BLaER1 (cell line): ENCODE measurements at regions not wholly inside any gene's neighbourhood (a gene's known extent, or its start where the extent isn't known, plus 50 kb on each side); places are given as distances from the start of the nearest gene placed in this dataset.

Source experiments
- H3K27ac ChIP-seq: shearing (Covaris generic); formaldehyde crosslinking; 2 replicates; pipeline ENCODE4 v1.8.1; 2022
- H3K27me3 ChIP-seq: shearing (Covaris generic); formaldehyde crosslinking; 2 replicates; pipeline ENCODE4 v1.8.1; 2022
- H3K36me3 ChIP-seq: shearing (Covaris generic); formaldehyde crosslinking; 2 replicates; pipeline ENCODE4 v1.8.1; 2022
- H3K4me1 ChIP-seq: shearing (Covaris generic); formaldehyde crosslinking; 2 replicates; pipeline ENCODE4 v1.8.1; 2022
- H3K4me2 ChIP-seq: shearing (Covaris generic); formaldehyde crosslinking; 2 replicates; pipeline ENCODE4 v1.8.1; 2022
- H3K4me3 ChIP-seq: shearing (Covaris generic); formaldehyde crosslinking; 2 replicates; pipeline ENCODE4 v1.8.1; 2022
- H3K9ac ChIP-seq: shearing (Covaris generic); formaldehyde crosslinking; 2 replicates; pipeline ENCODE4 v1.8.1; 2022
- H3K9me3 ChIP-seq: shearing (Covaris generic); formaldehyde crosslinking; 2 replicates; pipeline ENCODE4 v1.8.1; 2022
- H4K20me1 ChIP-seq: shearing (Covaris generic); formaldehyde crosslinking; 2 replicates; pipeline ENCODE4 v1.8.1; 2022
- Cebpa-rat ChIP-seq: shearing (Covaris generic); IDR thresholded peaks from 2 replicates; pipeline ENCODE4 v1.8.1; 2022

DNA sequence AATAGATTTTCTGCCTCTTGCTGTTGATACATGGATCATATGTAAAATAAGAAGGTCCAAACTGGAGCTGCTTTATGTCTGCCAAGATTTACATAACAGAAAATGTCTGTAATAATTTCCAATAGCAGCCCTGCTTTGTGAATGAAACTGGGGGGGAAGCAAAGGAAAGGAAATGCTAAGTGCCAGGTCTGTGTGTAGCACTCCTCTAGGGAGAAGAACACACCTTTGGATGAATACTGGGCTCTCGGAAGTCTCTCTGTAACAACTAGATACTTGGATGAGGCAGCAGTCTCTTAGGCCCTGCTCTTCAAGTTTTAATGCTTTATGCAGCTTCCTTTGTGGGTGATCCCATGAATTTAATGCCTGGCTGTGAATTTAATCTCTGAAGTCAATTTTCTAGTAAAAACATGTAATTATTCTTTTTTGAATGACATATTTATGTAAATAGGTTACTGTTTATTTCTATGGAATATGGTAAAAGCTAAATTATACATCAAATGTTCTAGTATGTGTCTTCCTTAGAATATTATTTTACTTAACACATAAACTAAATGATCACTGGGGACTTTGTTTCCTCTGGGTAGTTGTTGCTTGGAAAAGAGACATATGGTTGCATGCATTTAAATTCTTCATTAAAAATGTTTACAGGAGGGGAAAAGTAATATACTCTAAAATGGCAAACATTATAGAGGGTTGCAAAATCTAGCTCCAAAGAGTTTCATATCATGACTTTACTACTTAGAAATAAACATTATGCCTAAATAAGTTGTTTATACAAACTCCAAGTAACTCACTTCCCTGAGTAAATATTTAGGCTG lies 336.6 kb upstream of the CWC22 start:
- H3K27me3 ChIP-seq: no peaks in the 10 kb centered on the region
- H3K36me3 ChIP-seq: no peaks in the 10 kb centered on the region
- H3K4me1 ChIP-seq: no peaks in the 10 kb centered on the region
- no peak overlapping the region for H3K4me2 ChIP-seq
- peaks cover 4% of the 10 kb centered on the region; the same call in 1 of the 2 replicates for H3K9me3 ChIP-seq
- H3K4me3 ChIP-seq: no peak overlapping the region
- H3K9ac ChIP-seq: no peak overlapping the region
- H4K20me1 ChIP-seq: no peaks in the 10 kb centered on the region
- TF ChIP-seq Cebpa-rat: no peak
- H3K27ac ChIP-seq: no peak overlapping the region

DNA sequence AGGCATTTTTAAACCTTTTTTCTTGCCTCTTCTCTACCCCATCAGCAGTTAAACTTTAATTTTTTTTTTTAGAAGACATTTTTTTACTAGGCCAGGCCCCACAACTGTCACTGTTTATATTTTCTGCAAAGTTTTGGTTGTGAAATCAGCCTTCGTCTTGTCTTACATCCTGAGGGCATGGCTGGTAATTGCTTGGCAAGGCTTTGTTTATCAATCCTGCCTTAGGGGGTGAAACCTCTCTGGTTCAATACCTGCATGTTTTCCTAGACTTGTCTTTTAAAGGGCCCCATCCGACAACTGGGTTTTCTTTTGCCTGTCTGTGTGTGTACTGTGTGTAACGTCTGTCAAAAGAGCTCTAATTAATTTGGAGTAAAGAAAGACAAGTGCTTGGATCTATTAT lies 330.0 kb upstream of the CWC22 start:
- no peaks in the 10 kb centered on the region for H3K36me3 ChIP-seq

GRCh38 chr2:180336550-180336949 lies 329.5 kb upstream of the CWC22 start:
- H4K20me1 ChIP-seq: no peaks in the 10 kb centered on the region
- H3K27ac ChIP-seq: no peak overlapping the region
- H3K9me3 ChIP-seq: peaks cover 28% of the 10 kb centered on the region
- no peaks in the 10 kb centered on the region for H3K27me3 ChIP-seq
- H3K36me3 ChIP-seq: no peaks in the 10 kb centered on the region
- no peaks in the 10 kb centered on the region for H3K4me1 ChIP-seq
- no peak overlapping the region for H3K4me3 ChIP-seq
- H3K9ac ChIP-seq: no peak overlapping the region
- TF ChIP-seq Cebpa-rat: no peak
- no peak overlapping the region for H3K4me2 ChIP-seq

More for the DNA sequence above, 330.0 kb upstream of the CWC22 start:
- H3K4me1 ChIP-seq: no peaks in the 10 kb centered on the region
- H3K27me3 ChIP-seq: no peaks in the 10 kb centered on the region
- H3K4me2 ChIP-seq: no peak overlapping the region
- no peaks in the 10 kb centered on the region for H4K20me1 ChIP-seq
- no peak for TF ChIP-seq Cebpa-rat
- no peak overlapping the region for H3K9ac ChIP-seq
- H3K4me3 ChIP-seq: no peak overlapping the region
- H3K27ac ChIP-seq: no peak overlapping the region
- H3K9me3 ChIP-seq: peaks cover 28% of the 10 kb centered on the region

- Histone ChIP-seq H3K27ac (no peak overlapping the region), H3K4me1 (no peaks in the 10 kb centered on the region), H3K9ac (no peak overlapping the region), H3K4me3 (no peak overlapping the region), H4K20me1 (no peaks in the 10 kb centered on the region), H3K27me3 (no peaks in the 10 kb centered on the region), H3K9me3 (peaks cover 28% of the 10 kb centered on the region), H3K36me3 (no peaks in the 10 kb centered on the region), H3K4me2 (no peak overlapping the region)
- no peak for TF ChIP-seq Cebpa-rat
These were observed 327.4 kb upstream of the CWC22 start for GRCh38 chr2:180334514-180334913.

GRCh38 chr2:180328795-180329422 lies 321.8 kb upstream of the CWC22 start:
- no peak for TF ChIP-seq Cebpa-rat
- no peaks in the 10 kb centered on the region for H3K27me3 ChIP-seq
- no peaks in the 10 kb centered on the region for H3K9me3 ChIP-seq
- H3K4me2 ChIP-seq: no peak overlapping the region
- H3K36me3 ChIP-seq: no peaks in the 10 kb centered on the region
- H3K9ac ChIP-seq: no peak overlapping the region
- no peaks in the 10 kb centered on the region for H4K20me1 ChIP-seq
- no peak overlapping the region for H3K27ac ChIP-seq
- H3K4me3 ChIP-seq: no peak overlapping the region
- no peaks in the 10 kb centered on the region for H3K4me1 ChIP-seq

DNA sequence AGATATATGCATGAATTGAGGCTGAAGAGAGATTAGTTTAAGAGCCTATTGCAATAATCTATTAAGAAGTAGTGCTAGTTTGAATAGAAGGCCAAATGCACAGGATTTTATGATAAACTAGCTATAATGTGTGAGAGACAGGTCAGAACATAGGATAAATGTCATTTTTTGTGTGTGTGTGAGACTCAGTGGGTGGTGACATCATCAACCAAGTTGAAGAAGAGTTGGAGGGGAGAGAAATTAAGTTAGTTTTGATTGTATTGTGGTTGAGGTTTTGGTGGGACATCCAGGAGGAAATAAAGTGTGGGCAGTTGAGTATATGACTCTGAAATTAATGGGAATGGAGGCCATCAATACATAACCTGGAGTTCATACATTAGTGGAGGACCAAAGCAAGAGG lies 320.1 kb upstream of the CWC22 start:
- H3K4me3 ChIP-seq: no peak overlapping the region
- H3K27ac ChIP-seq: no peak overlapping the region
- no peaks in the 10 kb centered on the region for H4K20me1 ChIP-seq
- no peaks in the 10 kb centered on the region for H3K27me3 ChIP-seq
- no peak overlapping the region for H3K4me2 ChIP-seq
- TF ChIP-seq Cebpa-rat: no peak
- no peaks in the 10 kb centered on the region for H3K9me3 ChIP-seq
- H3K9ac ChIP-seq: no peak overlapping the region
- H3K4me1 ChIP-seq: no peaks in the 10 kb centered on the region
- H3K36me3 ChIP-seq: no peaks in the 10 kb centered on the region

GRCh38 chr2:180325416-180326120 lies 318.5 kb upstream of the CWC22 start:
- Histone ChIP-seq H3K4me2 (no peak overlapping the region), H3K9ac (no peak overlapping the region), H3K27me3 (no peaks in the 10 kb centered on the region), H3K4me3 (no peak overlapping the region), H4K20me1 (no peaks in the 10 kb centered on the region), H3K9me3 (no peaks in the 10 kb centered on the region), H3K4me1 (no peaks in the 10 kb centered on the region), H3K27ac (no peak overlapping the region), H3K36me3 (no peaks in the 10 kb centered on the region)
- no peak for TF ChIP-seq Cebpa-rat

DNA sequence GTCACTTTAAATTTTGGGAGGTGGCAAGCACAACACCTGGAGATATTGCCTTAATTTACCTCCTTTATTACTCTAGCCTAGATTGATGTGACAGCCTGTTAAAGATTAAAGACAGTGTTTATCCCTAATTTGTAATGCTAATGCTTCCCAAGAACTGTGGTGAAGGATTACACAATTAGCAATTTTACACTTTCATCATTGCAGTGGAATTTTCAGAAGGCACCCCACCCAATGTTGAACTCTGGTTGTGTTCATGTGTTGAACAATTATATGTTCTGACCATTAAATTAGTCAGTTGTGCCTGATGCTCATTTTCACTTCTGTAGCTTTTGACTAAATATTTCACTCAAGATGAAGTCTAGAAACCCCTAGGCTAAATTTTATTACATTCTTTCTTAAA lies 317.1 kb upstream of the CWC22 start:
- Histone ChIP-seq H3K36me3 (no peaks in the 10 kb centered on the region), H4K20me1 (no peaks in the 10 kb centered on the region), H3K27me3 (no peaks in the 10 kb centered on the region), H3K9ac (no peak overlapping the region), H3K4me1 (peaks cover 8% of the 10 kb centered on the region), H3K27ac (no peak overlapping the region), H3K4me3 (no peak overlapping the region), H3K9me3 (no peaks in the 10 kb centered on the region), H3K4me2 (no peak overlapping the region)
- TF ChIP-seq Cebpa-rat: no peak

DNA sequence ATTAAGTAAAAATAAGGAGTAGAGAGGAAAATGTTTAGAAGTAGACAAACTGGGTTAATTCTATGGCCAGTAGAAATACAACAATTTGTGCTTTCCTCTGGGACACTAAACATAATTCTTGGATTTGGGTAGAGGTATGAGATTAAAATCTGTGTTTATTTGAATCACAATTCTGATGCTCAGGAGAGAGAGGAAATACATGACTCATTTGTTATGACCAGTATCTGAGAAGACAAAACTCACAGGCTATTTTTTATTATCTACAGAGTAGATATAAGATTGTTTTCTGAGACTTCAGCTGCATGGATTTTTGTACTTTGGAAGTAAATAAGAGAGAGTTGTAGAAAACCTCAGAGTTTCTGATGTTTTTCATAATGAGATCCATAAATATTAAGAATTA lies 315.7 kb upstream of the CWC22 start:
- Histone ChIP-seq H3K36me3 (no peaks in the 10 kb centered on the region), H3K4me2 (no peak overlapping the region), H3K27me3 (no peaks in the 10 kb centered on the region), H3K9me3 (no peaks in the 10 kb centered on the region), H3K9ac (no peak overlapping the region), H3K27ac (no peak overlapping the region), H3K4me3 (no peak overlapping the region), H4K20me1 (no peaks in the 10 kb centered on the region), H3K4me1 (peaks cover 8% of the 10 kb centered on the region)
- no peak for TF ChIP-seq Cebpa-rat
